ENCODE measurements at regions not wholly inside any gene's neighbourhood (a gene's known extent, or its start where the extent isn't known, plus 50 kb on each side); places are given as distances from the start of the nearest gene placed in this dataset.

- H3K4me1 ChIP-seq (ENCODE audit: control insufficient read depth in 1 of 2, insufficient read depth in 2 of 2, low read depth in 1 of 2, low read length in 1 of 2): no peaks in the 10 kb centered on the region
- no peak overlapping the region for H3K27ac ChIP-seq (ENCODE audit: low read depth in 2 of 2, low read length in 1 of 2)
- ChIA-PET POLR2A (no interaction called here), CTCF (interaction anchor here (1.5 to 1.6 kb wide), 2 partner anchors 33 to 583 kb away, joined by 7 to 8 read pairs; no protein-coding TSS in a partner anchor)
- H3K9ac ChIP-seq: no peak overlapping the region
- WGBS (ENCODE audit: low lambda C conversion rate): 3% methylated on average over 3 of the region's 3 CpGs
- H2AFZ ChIP-seq (ENCODE audit: low read depth): no peak overlapping the region
- no peaks in the 10 kb centered on the region for H3K36me3 ChIP-seq (replicated peaks in 1 of 2; ENCODE audit: control insufficient read depth in 1 of 2, insufficient read depth in 2 of 2, low read length in 1 of 2)
- no peaks in the 10 kb centered on the region for H3K79me2 ChIP-seq (ENCODE audit: insufficient read depth)
- no peak overlapping the region for H3K4me2 ChIP-seq
- H3K9me3 ChIP-seq: peaks cover 10% of the 10 kb centered on the region; the same call in 1 of the 2 replicates
- TF ChIP-seq RFX5 (IDR thresholded peaks at IDR 0.05; ENCODE audit: low read length) (no peak), MAX (IDR thresholded peaks at IDR 0.05; ENCODE audit: low read depth) (no peak), YY1 (IDR thresholded peaks at IDR 0.05; ENCODE audit: low read depth) (no peak), SMC3 (IDR thresholded peaks at IDR 0.05; ENCODE audit: low read depth, low read length) (no peak), FOXM1 (IDR thresholded peaks at IDR 0.05; ENCODE audit: low read depth) (no peak), RAD21 (IDR thresholded peaks at IDR 0.05; ENCODE audit: low read length) (no peak)
- H3K9me2 ChIP-seq: no peaks in the 10 kb centered on the region
- no peak for DNase-seq
- no peak overlapping the region for H3K4me3 ChIP-seq (ENCODE audit: low read depth in 2 of 2, low read length in 1 of 2)
- no peaks in the 10 kb centered on the region for H3F3A ChIP-seq (replicated peaks; ENCODE audit: insufficient read depth)
- H3K27me3 ChIP-seq (ENCODE audit: insufficient read depth): 0 out of 2 replicates have a peak, but pooled peaks cover 1% of the 10 kb centered on the region
- no peaks in the 10 kb centered on the region for H4K20me1 ChIP-seq (ENCODE audit: insufficient read depth)
Measured at GRCh38 chr7:104264285-104264684, 56.5 kb upstream of the ORC5 start.

DNA sequence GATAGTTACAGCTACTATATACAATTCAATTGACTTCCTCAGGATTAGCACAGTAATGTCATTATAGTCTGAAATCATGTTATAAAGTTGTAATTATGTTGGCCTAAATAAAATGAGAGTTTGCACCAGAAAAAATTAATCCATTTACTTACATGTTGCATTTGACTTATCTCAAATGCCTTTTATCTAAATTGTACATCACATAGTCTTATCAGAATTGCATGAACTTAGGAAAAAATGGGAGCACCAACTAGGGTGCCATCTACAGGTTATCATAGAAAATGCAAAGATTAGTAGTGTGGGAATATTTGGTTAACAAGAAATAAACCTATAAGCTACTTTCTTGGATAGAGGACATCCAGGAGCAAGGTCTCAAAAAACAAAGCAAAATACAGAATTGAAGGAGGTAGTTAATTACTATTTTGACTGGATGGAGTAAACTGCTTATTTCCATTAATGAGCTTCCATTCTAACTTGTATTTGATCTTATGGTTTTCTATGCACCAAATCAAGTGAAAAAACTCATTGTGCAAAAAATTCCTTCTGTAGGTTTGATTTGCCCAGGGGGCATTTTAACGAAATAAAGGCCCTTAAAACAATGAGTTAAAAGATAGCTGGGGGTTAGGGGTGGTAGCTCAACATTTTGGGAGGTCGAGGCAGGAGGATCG lies 60.0 kb upstream of the ORC5 start:
- DNase-seq: peak; percentile 36
- Histone ChIP-seq H3K9ac (no peak overlapping the region), H3K4me3 (ENCODE audit: low read depth in 2 of 2, low read length in 1 of 2) (no peak overlapping the region), H3K4me1 (ENCODE audit: control insufficient read depth in 1 of 2, insufficient read depth in 2 of 2, low read depth in 1 of 2, low read length in 1 of 2) (no peaks in the 10 kb centered on the region), H2AFZ (ENCODE audit: low read depth) (no peak overlapping the region), H3K27ac (ENCODE audit: low read depth in 2 of 2, low read length in 1 of 2) (no peak overlapping the region), H3K36me3 (replicated peaks in 1 of 2; ENCODE audit: control insufficient read depth in 1 of 2, insufficient read depth in 2 of 2, low read length in 1 of 2) (no peaks in the 10 kb centered on the region), H3K79me2 (ENCODE audit: insufficient read depth) (no peaks in the 10 kb centered on the region), H3K4me2 (no peak overlapping the region), H3K9me2 (no peaks in the 10 kb centered on the region), H3F3A (replicated peaks; ENCODE audit: insufficient read depth) (no peaks in the 10 kb centered on the region), H3K27me3 (ENCODE audit: insufficient read depth) (0 out of 2 replicates have a peak, but pooled peaks cover 5% of the 10 kb centered on the region), H3K9me3 (peaks cover 10% of the 10 kb centered on the region; the same call in 1 of the 2 replicates), H4K20me1 (ENCODE audit: insufficient read depth) (no peaks in the 10 kb centered on the region)
- ChIA-PET CTCF (interaction anchor here (0.6 to 6.5 kb wide), 56 partner anchors 8 to 1193 kb away, joined by 3 to 89 read pairs (median 4); no protein-coding TSS in a partner anchor), POLR2A (no interaction called here)
- WGBS (ENCODE audit: low lambda C conversion rate): 0% methylated on average over 3 of the region's 3 CpGs
- no peak for TF ChIP-seq USF2 (IDR thresholded peaks at IDR 0.05; ENCODE audit: borderline replicate concordance, low read depth, low read length)
- TF ChIP-seq EP300 (IDR thresholded peaks at IDR 0.05; ENCODE audit: borderline replicate concordance in 1 of 2, low read depth in 1 of 2, low read length in 1 of 2): no peak
- TF ChIP-seq CTCF (IDR thresholded peaks at IDR 0.05): peak; percentile 79
- no peak for TF ChIP-seq CHD2 (IDR thresholded peaks at IDR 0.05; ENCODE audit: low read length, partially characterized antibody)
- TF ChIP-seq FOXM1 (IDR thresholded peaks at IDR 0.05; ENCODE audit: low read depth): no peak
- TF ChIP-seq SMC3 (IDR thresholded peaks at IDR 0.05; ENCODE audit: low read depth, low read length): peak; percentile 48
- no peak for TF ChIP-seq MXI1 (IDR thresholded peaks at IDR 0.05; ENCODE audit: low read depth, low read length)
- TF ChIP-seq FOXJ3 (CRISPR knock-in tag; IDR thresholded peaks at IDR 0.05): no peak
- TF ChIP-seq USF1 (IDR thresholded peaks at IDR 0.05; ENCODE audit: borderline replicate concordance, low read depth): no peak
- no peak for TF ChIP-seq RXRA (IDR thresholded peaks at IDR 0.05; ENCODE audit: borderline replicate concordance, low read depth)
- TF ChIP-seq GATA2 (CRISPR knock-in tag; IDR thresholded peaks at IDR 0.05): peak; percentile 60
- no peak for TF ChIP-seq ELF1 (IDR thresholded peaks at IDR 0.05)
- no peak for TF ChIP-seq SIN3A (IDR thresholded peaks at IDR 0.05; ENCODE audit: borderline replicate concordance, low read depth, low read length)
- peak; percentile 59 for TF ChIP-seq RAD21 (IDR thresholded peaks at IDR 0.05; ENCODE audit: low read length)

Data from SK-N-SH (cell line).